ENCODE measurements at regions not wholly inside any gene's neighbourhood (a gene's known extent, or its start where the extent isn't known, plus 50 kb on each side); places are given as distances from the start of the nearest gene placed in this dataset.

GRCh38 chr2:6337472-6337820 is 528.3 kb downstream of the CMPK2 start:
- intact Hi-C loops (cut with DNase I; ENCODE audit: low total_unique reads) (no loop called here), in situ Hi-C loops (cut with MboI; ENCODE audit: low sequenced_read_pairs in 4 of 4) (no loop called here)
- DNase-seq (no peak), ATAC-seq (no peak)
- Histone ChIP-seq H3K4me1 (no peaks in the 10 kb centered on the region), H3K27me3 (peaks cover 0 to 5% (median 0%) of the 10 kb centered on the region in 3 donors), H3K9me3 (no peaks in the 10 kb centered on the region), H3K4me3 (no peak overlapping the region), H3K36me3 (no peaks in the 10 kb centered on the region), H3K27ac (no peak overlapping the region)
- TF ChIP-seq POLR2A (IDR thresholded peaks at IDR 0.05) = no peak
- TF ChIP-seq, protein P1, sequence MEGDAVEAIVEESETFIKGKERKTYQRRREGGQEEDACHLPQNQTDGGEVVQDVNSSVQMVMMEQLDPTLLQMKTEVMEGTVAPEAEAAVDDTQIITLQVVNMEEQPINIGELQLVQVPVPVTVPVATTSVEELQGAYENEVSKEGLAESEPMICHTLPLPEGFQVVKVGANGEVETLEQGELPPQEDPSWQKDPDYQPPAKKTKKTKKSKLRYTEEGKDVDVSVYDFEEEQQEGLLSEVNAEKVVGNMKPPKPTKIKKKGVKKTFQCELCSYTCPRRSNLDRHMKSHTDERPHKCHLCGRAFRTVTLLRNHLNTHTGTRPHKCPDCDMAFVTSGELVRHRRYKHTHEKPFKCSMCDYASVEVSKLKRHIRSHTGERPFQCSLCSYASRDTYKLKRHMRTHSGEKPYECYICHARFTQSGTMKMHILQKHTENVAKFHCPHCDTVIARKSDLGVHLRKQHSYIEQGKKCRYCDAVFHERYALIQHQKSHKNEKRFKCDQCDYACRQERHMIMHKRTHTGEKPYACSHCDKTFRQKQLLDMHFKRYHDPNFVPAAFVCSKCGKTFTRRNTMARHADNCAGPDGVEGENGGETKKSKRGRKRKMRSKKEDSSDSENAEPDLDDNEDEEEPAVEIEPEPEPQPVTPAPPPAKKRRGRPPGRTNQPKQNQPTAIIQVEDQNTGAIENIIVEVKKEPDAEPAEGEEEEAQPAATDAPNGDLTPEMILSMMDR (IDR thresholded peaks at IDR 0.05 in 4 of 5, conservative IDR thresholded peaks at IDR 0.05 in 1 of 5) = no peak

DNA sequence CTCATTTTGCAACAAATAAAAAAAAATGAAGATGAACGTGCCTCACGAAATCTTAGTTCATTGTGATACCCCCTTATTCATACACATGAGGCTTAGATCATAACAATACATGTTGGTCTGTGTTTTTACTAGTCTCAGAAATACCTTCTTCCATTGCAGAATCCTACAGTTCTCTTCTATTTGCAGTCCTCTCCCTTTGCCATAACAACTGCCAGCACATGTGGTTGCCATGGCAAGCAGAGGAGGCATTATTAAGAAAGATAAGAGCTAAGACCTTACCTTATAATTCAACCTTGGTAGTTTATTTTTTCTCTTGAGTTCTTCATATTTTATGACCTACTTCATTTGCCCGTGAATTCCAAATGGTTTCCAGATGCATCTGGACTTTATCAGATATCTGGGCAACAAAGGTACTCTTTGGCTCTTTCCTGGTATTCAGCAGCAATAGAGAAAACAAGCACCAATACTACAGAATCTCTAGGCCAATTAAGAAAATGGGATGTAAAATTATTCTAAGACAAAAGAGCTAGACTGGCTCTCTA is 524.0 kb downstream of the CMPK2 start:
- no peak for TF ChIP-seq POLR2A (IDR thresholded peaks at IDR 0.05)
- TF ChIP-seq, protein P1 (IDR thresholded peaks at IDR 0.05 in 4 of 5, conservative IDR thresholded peaks at IDR 0.05 in 1 of 5) = no peak
- no peak overlapping the region for H3K27ac ChIP-seq
- ATAC-seq (no peak), DNase-seq (no peak)
- H3K27me3 ChIP-seq = peaks cover 0 to 5% (median 0%) of the 10 kb centered on the region in 3 donors
- no peaks in the 10 kb centered on the region for H3K4me1 ChIP-seq
- H3K9me3 ChIP-seq = no peaks in the 10 kb centered on the region
- H3K4me3 ChIP-seq = no peak overlapping the region
- in situ Hi-C loops (cut with MboI; ENCODE audit: low sequenced_read_pairs in 4 of 4) (loop anchor here in 1 of 4 donors (10.0 kb wide), 1 partner anchor 433 kb away; no protein-coding TSS in a partner anchor), intact Hi-C loops (cut with DNase I; ENCODE audit: low total_unique reads) (no loop called here)
- H3K36me3 ChIP-seq = no peaks in the 10 kb centered on the region

DNA sequence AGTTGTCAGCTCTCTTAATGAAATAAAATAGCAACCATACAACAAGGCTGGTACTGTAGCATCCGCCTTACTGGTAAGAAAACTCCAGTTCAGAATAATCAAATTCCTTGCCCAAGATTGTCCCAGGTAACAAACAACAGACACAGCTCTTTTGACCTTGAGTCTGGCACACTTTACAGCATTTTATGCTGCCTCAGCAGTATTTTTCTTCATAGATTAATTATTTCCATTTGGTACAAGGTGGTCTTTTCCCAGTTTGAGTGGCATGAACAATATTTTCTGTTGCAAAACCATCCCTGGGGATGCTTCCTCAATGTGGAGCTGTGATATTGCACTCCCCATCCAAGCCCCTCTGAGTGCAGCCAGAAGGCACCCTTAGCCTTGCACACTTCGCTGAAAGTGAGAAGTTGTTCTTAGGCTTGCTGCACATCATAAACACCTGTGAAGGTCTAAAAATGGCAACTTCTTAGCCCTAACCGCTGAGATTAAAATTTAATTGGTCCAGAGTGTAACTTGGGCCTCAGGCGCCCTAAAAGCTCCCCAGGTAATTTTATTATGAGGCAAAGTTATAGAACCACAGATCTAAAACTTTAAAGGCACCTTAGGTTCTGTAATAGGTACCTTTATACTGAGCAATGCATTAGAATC is 523.3 kb downstream of the CMPK2 start:
- H3K4me3 ChIP-seq = no peak overlapping the region
- no peaks in the 10 kb centered on the region for H3K9me3 ChIP-seq
- DNase-seq = no peak
- ATAC-seq = no peak
- in situ Hi-C loops (cut with MboI; ENCODE audit: low sequenced_read_pairs in 4 of 4) = loop anchor here in 1 of 4 donors (10.0 kb wide), 1 partner anchor 432 kb away; no protein-coding TSS in a partner anchor
- H3K36me3 ChIP-seq = no peaks in the 10 kb centered on the region
- no peak for TF ChIP-seq POLR2A (IDR thresholded peaks at IDR 0.05)
- TF ChIP-seq, protein P1 (IDR thresholded peaks at IDR 0.05 in 4 of 5, conservative IDR thresholded peaks at IDR 0.05 in 1 of 5) = no peak
- intact Hi-C loops (cut with DNase I; ENCODE audit: low total_unique reads) = no loop called here
- H3K4me1 ChIP-seq = no peaks in the 10 kb centered on the region
- H3K27ac ChIP-seq = no peak overlapping the region
- H3K27me3 ChIP-seq = peaks cover 0 to 5% (median 0%) of the 10 kb centered on the region in 3 donors

DNA sequence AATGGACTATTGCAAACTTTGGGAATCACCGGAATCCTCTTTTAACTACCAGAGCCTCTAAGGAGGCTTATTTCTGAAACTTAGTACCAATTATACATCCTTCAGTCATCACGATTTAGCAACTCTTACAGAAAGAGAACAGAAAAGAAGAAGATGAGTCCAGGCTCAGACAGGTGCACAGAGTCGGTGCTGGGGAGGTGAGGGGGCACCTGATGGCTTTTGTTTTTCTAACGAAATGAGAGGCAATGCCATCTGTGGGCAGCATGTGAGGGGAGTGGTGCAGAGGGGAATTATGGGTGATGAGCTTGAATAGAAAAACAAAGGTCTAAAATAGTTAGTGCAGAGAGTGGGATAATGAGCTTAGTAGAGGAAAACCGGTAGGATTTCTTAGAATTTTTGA is 522.6 kb downstream of the CMPK2 start:
- DNase-seq (no peak), ATAC-seq (no peak)
- no peak overlapping the region for H3K27ac ChIP-seq
- peaks cover 0 to 2% (median 0%) of the 10 kb centered on the region in 3 donors for H3K27me3 ChIP-seq
- intact Hi-C loops (cut with DNase I; ENCODE audit: low total_unique reads) (no loop called here), in situ Hi-C loops (cut with MboI; ENCODE audit: low sequenced_read_pairs in 4 of 4) (loop anchor here in 1 of 4 donors (10.0 kb wide), 1 partner anchor 432 kb away; no protein-coding TSS in a partner anchor)
- H3K9me3 ChIP-seq = no peaks in the 10 kb centered on the region
- H3K36me3 ChIP-seq = no peaks in the 10 kb centered on the region
- no peaks in the 10 kb centered on the region for H3K4me1 ChIP-seq
- no peak for TF ChIP-seq POLR2A (IDR thresholded peaks at IDR 0.05)
- TF ChIP-seq, protein P1 (IDR thresholded peaks at IDR 0.05 in 4 of 5, conservative IDR thresholded peaks at IDR 0.05 in 1 of 5) = no peak
- H3K4me3 ChIP-seq = no peak overlapping the region

All from gastrocnemius medialis (tissue), 4 donors.